ENCODE measurements at regions not wholly inside any gene's neighbourhood (a gene's known extent, or its start where the extent isn't known, plus 50 kb on each side); places are given as distances from the start of the nearest gene placed in this dataset.

- TF ChIP-seq AHDC1 (CRISPR knock-in tag; IDR thresholded peaks at IDR 0.05; ENCODE audit: borderline replicate concordance) (0 out of 2 replicates have a peak, but pooled peaks have one; percentile 39), TBX2 (CRISPR knock-in tag; IDR thresholded peaks at IDR 0.05; ENCODE audit: borderline replicate concordance) (peak; percentile 69; the same call in 1 of the 2 replicates), SSRP1 (CRISPR knock-in tag; IDR thresholded peaks at IDR 0.05) (0 out of 2 replicates have a peak, but pooled peaks have one; percentile 17), HNF1A (IDR thresholded peaks at IDR 0.05; ENCODE audit: low read depth) (peak; percentile 95), HNF1A (CRISPR knock-in tag; IDR thresholded peaks at IDR 0.05; ENCODE audit: borderline replicate concordance) (peak; percentile 97), HNF4A (CRISPR knock-in tag; IDR thresholded peaks at IDR 0.05) (peak; percentile 51; the same call in 1 of the 2 replicates), ZNF3 (CRISPR knock-in tag; IDR thresholded peaks at IDR 0.05) (no peak), ZNF790 (CRISPR knock-in tag; IDR thresholded peaks at IDR 0.05; ENCODE audit: borderline replicate concordance) (no peak), ZBTB10 (CRISPR knock-in tag; IDR thresholded peaks at IDR 0.05; ENCODE audit: borderline replicate concordance) (no peak), BCL6 (CRISPR knock-in tag; IDR thresholded peaks at IDR 0.05) (peak; percentile 73), MIER3 (CRISPR knock-in tag; IDR thresholded peaks at IDR 0.05; ENCODE audit: borderline replicate concordance) (0 out of 2 replicates have a peak, but pooled peaks have one; percentile 36)
Observed at GRCh38 chr5:56638061-56638621, 177.2 kb upstream of the MAP3K1 start (continued).

Measured in HepG2 (cell line).